Fibroblast of lung (primary cell): ENCODE measurements at regions not wholly inside any gene's neighbourhood (a gene's known extent, or its start where the extent isn't known, plus 50 kb on each side); places are given as distances from the start of the nearest gene placed in this dataset.
A peak's percentile ranks its signal among the peaks of the same experiment; 100 is the strongest.

Experiments used
- DNase-seq, 2 donors: peaks; one replicate each; pipeline versions ENCODE4 v3.0.0 to v3.0.0-alpha.2; 2010; ENCODE audit warnings: low read depth in 2 of 2
- H2AFZ ChIP-seq: 2 replicates; pipeline ENCODE4 v1.5.1; 2012; ENCODE audit warnings: low read length, control low read depth, inconsistent platforms
- H3K27ac ChIP-seq: 2 replicates; pipeline ENCODE4 v1.5.1; 2011; ENCODE audit warnings: low read length, control low read depth; ENCODE audit not compliant: insufficient read depth
- H3K27me3 ChIP-seq: 2 replicates; pipeline ENCODE4 v1.5.1; 2011; ENCODE audit warnings: mild to moderate bottlenecking, low read length; ENCODE audit not compliant: control insufficient read depth, insufficient read depth
- H3K36me3 ChIP-seq: 2 replicates; pipeline ENCODE4 v1.5.1; 2011; ENCODE audit warnings: low read length; ENCODE audit not compliant: control insufficient read depth, insufficient read depth
- H3K4me1 ChIP-seq: 2 replicates; pipeline ENCODE4 v1.5.1; 2011; ENCODE audit warnings: low read length; ENCODE audit not compliant: control insufficient read depth, insufficient read depth; ENCODE audit errors: extremely low read depth
- H3K4me2 ChIP-seq: 2 replicates; pipeline ENCODE4 v1.5.1; 2011; ENCODE audit warnings: low read length, control low read depth; ENCODE audit not compliant: insufficient read depth; ENCODE audit errors: extremely low read depth
- H3K4me3 ChIP-seq, 4 experiments: fragments of 200-600 bp in 1 of 4; sonication (generic) in 1 of 4; replicated peaks in 1 of 4; 2 replicates each; pipeline ENCODE4 v1.5.1; 2011 to 2016; ENCODE audit warnings: low read length in 4 of 4, low read depth in 3 of 4, mild to moderate bottlenecking in 3 of 4, control low read depth in 2 of 4, inconsistent platforms in 1 of 4, mixed read lengths in 1 of 4; ENCODE audit not compliant: insufficient read depth in 1 of 4; ENCODE audit errors: control extremely low read depth in 1 of 4
- H3K79me2 ChIP-seq: 2 replicates; pipeline ENCODE4 v1.5.1; 2012; ENCODE audit warnings: mild to moderate bottlenecking, low read length, inconsistent platforms; ENCODE audit not compliant: control insufficient read depth, insufficient read depth
- H3K9ac ChIP-seq: 2 replicates; pipeline ENCODE4 v1.5.1; 2011; ENCODE audit warnings: mild to moderate bottlenecking, low read length, control low read depth; ENCODE audit not compliant: insufficient read depth
- H3K9me3 ChIP-seq: 2 replicates; pipeline ENCODE4 v1.5.1; 2012; ENCODE audit warnings: low read depth, low read length; ENCODE audit not compliant: control insufficient read depth, insufficient read depth
- H4K20me1 ChIP-seq: 2 replicates; pipeline ENCODE4 v1.5.1; 2011; ENCODE audit warnings: low read length; ENCODE audit not compliant: control insufficient read depth, insufficient read depth; ENCODE audit errors: extremely low read depth
- CTCF ChIP-seq, 2 donors: IDR thresholded peaks in 1 of 2; conservative IDR thresholded peaks in 1 of 2; 1 replicate in 1 of 2; 2 replicates in 1 of 2; pipeline ENCODE4 v1.5.1; 2011 to 2012; ENCODE audit warnings: low read length in 2 of 2, control low read depth in 1 of 2, inconsistent platforms in 1 of 2, low read depth in 1 of 2, mild to moderate bottlenecking in 1 of 2
- EZH2 ChIP-seq: IDR thresholded peaks from 2 replicates; pipeline ENCODE4 v1.5.1; 2012; ENCODE audit warnings: low read length, control low read depth, mild to moderate bottlenecking; ENCODE audit errors: missing control alignments

- H3K4me2 ChIP-seq: no peak overlapping the region
- DNase-seq: no peak
- no peaks in the 10 kb centered on the region for H3K27me3 ChIP-seq
- no peaks in the 10 kb centered on the region for H3K79me2 ChIP-seq
- H3K9me3 ChIP-seq: no peaks in the 10 kb centered on the region
- no peaks in the 10 kb centered on the region for H3K4me1 ChIP-seq
- no peak for TF ChIP-seq CTCF (conservative IDR thresholded peaks at IDR 0.05 in 1 of 2, IDR thresholded peaks at IDR 0.05 in 1 of 2; ENCODE audit: low read depth in 1 of 2, low read length in 2 of 2)
- TF ChIP-seq EZH2: no peak
- no peak overlapping the region for H2AFZ ChIP-seq
- no peak overlapping the region for H3K27ac ChIP-seq
- H4K20me1 ChIP-seq: no peaks in the 10 kb centered on the region
- no peak overlapping the region for H3K9ac ChIP-seq
- no peaks in the 10 kb centered on the region for H3K36me3 ChIP-seq
- H3K4me3 ChIP-seq: no peak overlapping the region
Observed at GRCh38 chr5:82590112-82590511, 312.0 kb upstream of the RPS23 start.

- DNase-seq: peak in 1 of 2 donors; percentile 5
- H3K4me2 ChIP-seq: no peak overlapping the region
- no peak overlapping the region for H3K4me3 ChIP-seq
- no peaks in the 10 kb centered on the region for H4K20me1 ChIP-seq
- H3K79me2 ChIP-seq: no peaks in the 10 kb centered on the region
- TF ChIP-seq CTCF (conservative IDR thresholded peaks at IDR 0.05 in 1 of 2, IDR thresholded peaks at IDR 0.05 in 1 of 2; ENCODE audit: low read depth in 1 of 2, low read length in 2 of 2): no peak
- no peak for TF ChIP-seq EZH2
- H3K9ac ChIP-seq: no peak overlapping the region
- H3K9me3 ChIP-seq: no peaks in the 10 kb centered on the region
- H2AFZ ChIP-seq: no peak overlapping the region
- H3K4me1 ChIP-seq: no peaks in the 10 kb centered on the region
- no peak overlapping the region for H3K27ac ChIP-seq
- H3K36me3 ChIP-seq: no peaks in the 10 kb centered on the region
- H3K27me3 ChIP-seq: no peaks in the 10 kb centered on the region
Observed at GRCh38 chr5:82586661-82587310, 308.6 kb upstream of the RPS23 start.

GRCh38 chr5:82586181-82586580, 308.0 kb upstream of the RPS23 start:
- no peaks in the 10 kb centered on the region for H4K20me1 ChIP-seq
- no peak overlapping the region for H3K4me2 ChIP-seq
- no peak overlapping the region for H3K9ac ChIP-seq
- no peaks in the 10 kb centered on the region for H3K9me3 ChIP-seq
- H2AFZ ChIP-seq: peak overlapping the region; percentile 47
- H3K27ac ChIP-seq: no peak overlapping the region
- H3K79me2 ChIP-seq: no peaks in the 10 kb centered on the region
- H3K36me3 ChIP-seq: no peaks in the 10 kb centered on the region
- no peaks in the 10 kb centered on the region for H3K4me1 ChIP-seq
- TF ChIP-seq EZH2: no peak
- TF ChIP-seq CTCF (conservative IDR thresholded peaks at IDR 0.05 in 1 of 2, IDR thresholded peaks at IDR 0.05 in 1 of 2; ENCODE audit: low read depth in 1 of 2, low read length in 2 of 2): no peak
- no peak overlapping the region for H3K4me3 ChIP-seq
- DNase-seq: peak in 1 of 2 donors; percentile 50
- H3K27me3 ChIP-seq: no peaks in the 10 kb centered on the region
